ENCODE measurements at regions not wholly inside any gene's neighbourhood (a gene's known extent, or its start where the extent isn't known, plus 50 kb on each side); places are given as distances from the start of the nearest gene placed in this dataset.

GRCh38 chr2:239874636-239875356, 150.3 kb downstream of the NDUFA10 start:
- TF ChIP-seq NRF1 (conservative IDR thresholded peaks at IDR 0.05 in 1 of 2, IDR thresholded peaks at IDR 0.05 in 1 of 2) (no peak), ARID2 (IDR thresholded peaks at IDR 0.05) (no peak)
- TF ChIP-seq, protein P1, sequence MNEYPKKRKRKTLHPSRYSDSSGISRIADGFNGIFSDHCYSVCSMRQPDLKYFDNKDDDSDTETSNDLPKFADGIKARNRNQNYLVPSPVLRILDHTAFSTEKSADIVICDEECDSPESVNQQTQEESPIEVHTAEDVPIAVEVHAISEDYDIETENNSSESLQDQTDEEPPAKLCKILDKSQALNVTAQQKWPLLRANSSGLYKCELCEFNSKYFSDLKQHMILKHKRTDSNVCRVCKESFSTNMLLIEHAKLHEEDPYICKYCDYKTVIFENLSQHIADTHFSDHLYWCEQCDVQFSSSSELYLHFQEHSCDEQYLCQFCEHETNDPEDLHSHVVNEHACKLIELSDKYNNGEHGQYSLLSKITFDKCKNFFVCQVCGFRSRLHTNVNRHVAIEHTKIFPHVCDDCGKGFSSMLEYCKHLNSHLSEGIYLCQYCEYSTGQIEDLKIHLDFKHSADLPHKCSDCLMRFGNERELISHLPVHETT (CRISPR knock-in tag; conservative IDR thresholded peaks at IDR 0.05 in 1 of 2, IDR thresholded peaks at IDR 0.05 in 1 of 2) = no peak
